ENCODE measurements at regions not wholly inside any gene's neighbourhood (a gene's known extent, or its start where the extent isn't known, plus 50 kb on each side); places are given as distances from the start of the nearest gene placed in this dataset.

DNA sequence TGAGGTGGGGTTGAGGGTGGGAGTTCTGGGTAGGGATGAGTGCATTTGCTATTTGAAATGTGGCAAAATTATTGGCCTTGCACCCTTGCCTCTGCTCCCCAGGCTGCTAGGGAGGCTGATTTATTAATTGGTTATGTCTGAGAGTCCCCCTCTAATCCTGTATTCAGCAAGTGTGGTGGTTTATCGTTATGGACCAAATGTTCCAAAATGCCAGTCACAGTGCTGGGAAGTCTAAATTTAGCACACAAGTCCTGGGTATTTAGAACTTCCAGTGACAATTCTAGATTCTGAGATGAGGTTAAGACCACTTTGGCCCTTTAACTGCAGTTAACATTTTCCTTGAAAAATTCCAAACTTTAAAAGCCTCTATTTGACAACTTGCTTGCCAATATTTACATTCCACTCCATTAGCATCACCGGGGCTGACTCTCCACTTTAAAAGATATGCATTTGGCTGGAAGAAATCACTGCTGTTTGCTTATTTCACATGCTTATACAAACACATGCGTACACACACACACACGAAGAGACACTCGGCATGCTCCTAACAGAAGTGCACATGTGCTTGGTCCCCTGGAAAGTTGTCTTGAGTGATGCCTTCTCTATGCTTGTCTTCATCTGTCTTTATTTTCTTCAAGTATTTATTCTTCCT is 247.7 kb downstream of the IL20RB start:
- peak; percentile 48; the same call in 1 of the 2 replicates for ATAC-seq (ENCODE audit: low read depth)
- no TSS peak for BruUV-seq (replicated peaks)

More for the DNA sequence above, 247.7 kb downstream of the IL20RB start:
- Histone ChIP-seq H4K91ac (ENCODE audit: insufficient read depth, low read depth, low read length) (no peak overlapping the region), H4K20me1 (ENCODE audit: insufficient read depth, low read length) (no peaks in the 10 kb centered on the region), H2AK5ac (ENCODE audit: low read depth, low read length) (no peak overlapping the region), H2AK9ac (replicated peaks; ENCODE audit: low read depth, low read length, poor library complexity) (no peak overlapping the region), H2BK15ac (ENCODE audit: low read depth, low read length) (no peak overlapping the region), H2BK20ac (ENCODE audit: low read depth, low read length) (no peak overlapping the region), H3K23ac (ENCODE audit: low read depth, low read length) (no peak overlapping the region), H3K9ac (ENCODE audit: low read depth, low read length) (no peak overlapping the region), H3K4ac (ENCODE audit: low read depth, low read length) (no peak overlapping the region), H3K56ac (ENCODE audit: extremely low read depth, insufficient read depth, low read length) (no peak overlapping the region), H3K27me3 (ENCODE audit: control insufficient read depth, insufficient read depth, low read length) (no peaks in the 10 kb centered on the region), H3K9me3 (ENCODE audit: control insufficient read depth, insufficient read depth, low read length) (0 out of 2 replicates have a peak, but pooled peaks cover 4% of the 10 kb centered on the region), H3K9me1 (ENCODE audit: insufficient read depth, low read length) (no peaks in the 10 kb centered on the region), H3K79me1 (ENCODE audit: low read depth in 1 of 2, low read length in 2 of 2) (no peaks in the 10 kb centered on the region), H3K27ac (ENCODE audit: insufficient read depth, low read length) (no peak overlapping the region), H3K36me3 (ENCODE audit: control insufficient read depth, insufficient read depth, low read length) (no peaks in the 10 kb centered on the region), H2BK5ac (ENCODE audit: low read depth, low read length, poor library complexity, severe bottlenecking) (no peak overlapping the region), H3K4me2 (ENCODE audit: low read depth, low read length) (no peak overlapping the region), H3K14ac (replicated peaks; ENCODE audit: low read depth, low read length) (no peak overlapping the region), H4K8ac (ENCODE audit: low read depth in 2 of 2, low read length in 2 of 2) (no peak overlapping the region), H3K4me3 (ENCODE audit: insufficient read depth, low read depth, low read length) (no peak overlapping the region), H2BK120ac (ENCODE audit: low read depth, low read length) (no peak overlapping the region), H3K18ac (ENCODE audit: low read depth, low read length) (no peak overlapping the region), H3K4me1 (ENCODE audit: control insufficient read depth, insufficient read depth, low read length) (no peaks in the 10 kb centered on the region), H2AFZ (replicated peaks; ENCODE audit: low read length, poor library complexity) (no peak overlapping the region), H4K5ac (ENCODE audit: low read depth, low read length) (no peak overlapping the region)
- in situ Hi-C loops (cut with MboI; ENCODE audit: low sequenced_read_pairs) (no loop called here), intact Hi-C loops (cut with micrococcal nuclease) (no loop called here), dilution Hi-C loops (cut with HindIII; ENCODE audit: low sequenced_read_pairs, unreplicated experiment) (no loop called here)
- no peak for TF ChIP-seq POLR2A (IDR thresholded peaks at IDR 0.05; ENCODE audit: low read depth, low read length)
- TF ChIP-seq RAD21 (IDR thresholded peaks at IDR 0.05; ENCODE audit: low read length) = no peak
- TF ChIP-seq ELK1 (IDR thresholded peaks at IDR 0.05; ENCODE audit: borderline replicate concordance, low read depth, low read length) = no peak
- TF ChIP-seq MAFK (IDR thresholded peaks at IDR 0.05; ENCODE audit: low read depth, low read length) = no peak
- TF ChIP-seq SMC3 (IDR thresholded peaks at IDR 0.05; ENCODE audit: low read depth, low read length) = no peak
- no peak for TF ChIP-seq NFE2L2 (IDR thresholded peaks at IDR 0.05; ENCODE audit: low read depth, low read length)
- TF ChIP-seq RFX5 (IDR thresholded peaks at IDR 0.05; ENCODE audit: low read depth, low read length) = no peak
- no peak for TF ChIP-seq CHD1 (IDR thresholded peaks at IDR 0.05; ENCODE audit: low read depth, low read length)
- TF ChIP-seq CEBPB (IDR thresholded peaks at IDR 0.05; ENCODE audit: low read depth, low read length) = no peak
- TF ChIP-seq MAZ (IDR thresholded peaks at IDR 0.05; ENCODE audit: borderline replicate concordance, low read depth, low read length) = no peak
- TF ChIP-seq BHLHE40 (IDR thresholded peaks at IDR 0.05; ENCODE audit: low read depth, low read length) = no peak
- no peak for TF ChIP-seq USF2 (IDR thresholded peaks at IDR 0.05; ENCODE audit: low read depth, low read length)
- TF ChIP-seq, protein P1, sequence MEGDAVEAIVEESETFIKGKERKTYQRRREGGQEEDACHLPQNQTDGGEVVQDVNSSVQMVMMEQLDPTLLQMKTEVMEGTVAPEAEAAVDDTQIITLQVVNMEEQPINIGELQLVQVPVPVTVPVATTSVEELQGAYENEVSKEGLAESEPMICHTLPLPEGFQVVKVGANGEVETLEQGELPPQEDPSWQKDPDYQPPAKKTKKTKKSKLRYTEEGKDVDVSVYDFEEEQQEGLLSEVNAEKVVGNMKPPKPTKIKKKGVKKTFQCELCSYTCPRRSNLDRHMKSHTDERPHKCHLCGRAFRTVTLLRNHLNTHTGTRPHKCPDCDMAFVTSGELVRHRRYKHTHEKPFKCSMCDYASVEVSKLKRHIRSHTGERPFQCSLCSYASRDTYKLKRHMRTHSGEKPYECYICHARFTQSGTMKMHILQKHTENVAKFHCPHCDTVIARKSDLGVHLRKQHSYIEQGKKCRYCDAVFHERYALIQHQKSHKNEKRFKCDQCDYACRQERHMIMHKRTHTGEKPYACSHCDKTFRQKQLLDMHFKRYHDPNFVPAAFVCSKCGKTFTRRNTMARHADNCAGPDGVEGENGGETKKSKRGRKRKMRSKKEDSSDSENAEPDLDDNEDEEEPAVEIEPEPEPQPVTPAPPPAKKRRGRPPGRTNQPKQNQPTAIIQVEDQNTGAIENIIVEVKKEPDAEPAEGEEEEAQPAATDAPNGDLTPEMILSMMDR (conservative IDR thresholded peaks at IDR 0.05; ENCODE audit: low read depth, low read length) = no peak
- no peak for TF ChIP-seq MXI1 (IDR thresholded peaks at IDR 0.05; ENCODE audit: borderline replicate concordance, low read depth, low read length)
- no peak for TF ChIP-seq RCOR1 (IDR thresholded peaks at IDR 0.05; ENCODE audit: insufficient replicate concordance, low read length)
- TF ChIP-seq FOS (IDR thresholded peaks at IDR 0.05; ENCODE audit: low read depth, low read length) = no peak
- POLR2A ChIA-PET (ENCODE audit: unreplicated experiment) = no interaction called here
- no CpG with 5 or more reads among the region's 5 CpGs for WGBS, 2 experiments (ENCODE audit: extremely low coverage in 2 of 2, insufficient read length in 1 of 2)
- CTCF ChIA-PET = no interaction called here
- peak; percentile 18 for DNase-seq
